ENCODE measurements at regions not wholly inside any gene's neighbourhood (a gene's known extent, or its start where the extent isn't known, plus 50 kb on each side); places are given as distances from the start of the nearest gene placed in this dataset.

DNA sequence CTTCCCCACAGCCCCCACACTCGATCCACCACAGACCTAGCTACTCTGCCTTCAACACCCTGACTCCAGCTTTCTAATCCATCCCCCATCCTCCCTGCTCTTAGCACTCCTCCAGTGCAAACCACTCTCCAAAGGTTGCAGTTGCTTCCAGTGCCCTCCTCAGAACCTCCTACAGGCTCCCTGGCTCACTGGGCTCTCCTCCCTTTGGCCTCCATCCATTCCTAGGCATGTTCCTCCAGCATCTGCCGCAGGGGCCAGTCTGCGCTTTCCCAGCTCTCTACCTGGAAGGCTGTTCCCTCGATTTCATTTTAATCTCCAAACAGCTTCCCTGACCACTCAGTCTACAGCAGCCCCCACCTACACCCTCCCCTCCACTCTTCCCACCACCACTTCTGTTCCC lies 133.8 kb downstream of the SPATA19 start:
- Histone ChIP-seq H3K4me3 (ENCODE audit: low read depth, low read length) (no peak overlapping the region), H3K27me3 (ENCODE audit: control insufficient read depth, insufficient read depth, low read length) (no peaks in the 10 kb centered on the region), H3K36me3 (ENCODE audit: control insufficient read depth, insufficient read depth, low read length) (no peaks in the 10 kb centered on the region)
- FAIRE-seq (no peak), DNase-seq (ENCODE audit: low read depth) (no peak)
- TF ChIP-seq, protein P1, sequence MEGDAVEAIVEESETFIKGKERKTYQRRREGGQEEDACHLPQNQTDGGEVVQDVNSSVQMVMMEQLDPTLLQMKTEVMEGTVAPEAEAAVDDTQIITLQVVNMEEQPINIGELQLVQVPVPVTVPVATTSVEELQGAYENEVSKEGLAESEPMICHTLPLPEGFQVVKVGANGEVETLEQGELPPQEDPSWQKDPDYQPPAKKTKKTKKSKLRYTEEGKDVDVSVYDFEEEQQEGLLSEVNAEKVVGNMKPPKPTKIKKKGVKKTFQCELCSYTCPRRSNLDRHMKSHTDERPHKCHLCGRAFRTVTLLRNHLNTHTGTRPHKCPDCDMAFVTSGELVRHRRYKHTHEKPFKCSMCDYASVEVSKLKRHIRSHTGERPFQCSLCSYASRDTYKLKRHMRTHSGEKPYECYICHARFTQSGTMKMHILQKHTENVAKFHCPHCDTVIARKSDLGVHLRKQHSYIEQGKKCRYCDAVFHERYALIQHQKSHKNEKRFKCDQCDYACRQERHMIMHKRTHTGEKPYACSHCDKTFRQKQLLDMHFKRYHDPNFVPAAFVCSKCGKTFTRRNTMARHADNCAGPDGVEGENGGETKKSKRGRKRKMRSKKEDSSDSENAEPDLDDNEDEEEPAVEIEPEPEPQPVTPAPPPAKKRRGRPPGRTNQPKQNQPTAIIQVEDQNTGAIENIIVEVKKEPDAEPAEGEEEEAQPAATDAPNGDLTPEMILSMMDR (IDR thresholded peaks at IDR 0.05; ENCODE audit: insufficient read depth, low read length, severe bottlenecking) = no peak

DNA sequence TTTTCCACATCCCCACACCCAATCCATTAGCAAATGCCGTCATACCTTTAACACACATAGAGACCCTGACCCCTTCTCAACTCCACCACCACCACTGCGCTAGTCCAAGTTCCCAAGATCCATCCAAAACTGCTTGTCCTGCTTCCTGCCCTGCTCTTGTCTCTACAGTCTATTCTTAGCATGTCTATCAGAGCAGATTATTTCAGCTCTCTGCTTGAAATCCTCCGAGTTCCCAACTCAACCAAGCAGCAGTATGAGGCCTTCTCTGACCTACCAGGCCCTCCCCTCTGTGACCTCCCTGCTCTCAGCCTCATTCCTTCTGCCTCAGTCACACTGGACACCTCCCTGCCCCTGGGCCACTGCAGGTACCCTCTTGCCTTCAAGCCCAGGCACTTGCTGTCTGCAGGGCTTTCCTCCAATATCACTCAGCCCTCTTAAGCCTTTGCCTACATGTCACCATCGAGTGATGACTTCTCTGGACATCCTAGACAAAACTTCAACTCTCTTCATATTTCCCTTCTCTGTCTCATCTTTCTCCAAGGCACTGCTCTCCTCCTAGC lies 134.6 kb downstream of the SPATA19 start:
- H3K4me3 ChIP-seq (ENCODE audit: low read depth, low read length) = no peak overlapping the region
- no peak for DNase-seq (ENCODE audit: low read depth)
- no peaks in the 10 kb centered on the region for H3K36me3 ChIP-seq (ENCODE audit: control insufficient read depth, insufficient read depth, low read length)
- H3K27me3 ChIP-seq (ENCODE audit: control insufficient read depth, insufficient read depth, low read length) = no peaks in the 10 kb centered on the region
- FAIRE-seq = no peak
- TF ChIP-seq, protein P1 (IDR thresholded peaks at IDR 0.05; ENCODE audit: insufficient read depth, low read length, severe bottlenecking) = no peak

DNA sequence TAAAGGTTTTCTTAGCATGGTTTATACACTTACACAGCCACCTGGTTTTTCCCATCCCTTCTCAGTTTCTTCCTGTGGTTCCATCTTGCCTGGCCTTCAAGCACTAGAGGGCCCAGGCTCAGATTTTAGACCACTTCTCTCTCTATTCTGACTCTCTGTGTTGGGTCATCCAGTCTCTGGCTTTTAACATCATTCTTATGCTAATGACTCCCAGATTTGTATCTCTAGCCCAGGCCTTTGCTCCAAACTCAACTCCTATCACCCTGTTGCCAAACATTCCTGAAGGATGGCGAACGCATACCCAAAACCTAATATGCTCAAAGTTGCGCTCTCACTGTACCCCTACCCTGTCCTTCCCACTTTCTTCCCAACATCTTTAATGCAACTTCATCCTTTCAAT lies 135.1 kb downstream of the SPATA19 start:
- no peaks in the 10 kb centered on the region for H3K36me3 ChIP-seq (ENCODE audit: control insufficient read depth, insufficient read depth, low read length)
- H3K4me3 ChIP-seq (ENCODE audit: low read depth, low read length) = no peak overlapping the region
- no peak for DNase-seq (ENCODE audit: low read depth)
- no peaks in the 10 kb centered on the region for H3K27me3 ChIP-seq (ENCODE audit: control insufficient read depth, insufficient read depth, low read length)
- TF ChIP-seq, protein P1 (IDR thresholded peaks at IDR 0.05; ENCODE audit: insufficient read depth, low read length, severe bottlenecking) = no peak
- peak; percentile 86 for FAIRE-seq

DNA sequence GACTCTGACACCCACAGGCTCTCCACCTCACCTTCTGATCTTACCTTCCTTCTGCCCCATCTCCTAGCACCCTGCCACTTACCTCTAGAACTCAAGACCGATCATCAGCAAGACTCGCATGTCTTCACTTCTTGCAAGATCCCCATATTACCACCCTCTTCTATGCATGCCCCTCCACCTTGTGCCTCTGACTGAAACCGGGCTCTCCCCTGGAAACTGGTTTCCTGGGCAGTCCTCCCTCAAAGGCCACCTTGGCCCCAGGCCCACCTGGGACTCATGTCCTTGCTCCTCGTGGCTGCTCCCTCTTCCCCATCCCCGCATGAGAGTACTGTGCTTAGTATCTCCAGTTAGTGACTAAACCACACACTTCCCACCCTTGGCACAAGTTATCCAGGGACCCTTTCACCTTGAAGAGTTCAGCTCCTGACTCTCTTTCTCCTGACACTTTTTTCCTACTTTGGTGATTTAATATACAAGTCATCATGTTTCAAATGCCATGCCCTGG lies 136.7 kb downstream of the SPATA19 start:
- DNase-seq (ENCODE audit: low read depth) = no peak

DNA sequence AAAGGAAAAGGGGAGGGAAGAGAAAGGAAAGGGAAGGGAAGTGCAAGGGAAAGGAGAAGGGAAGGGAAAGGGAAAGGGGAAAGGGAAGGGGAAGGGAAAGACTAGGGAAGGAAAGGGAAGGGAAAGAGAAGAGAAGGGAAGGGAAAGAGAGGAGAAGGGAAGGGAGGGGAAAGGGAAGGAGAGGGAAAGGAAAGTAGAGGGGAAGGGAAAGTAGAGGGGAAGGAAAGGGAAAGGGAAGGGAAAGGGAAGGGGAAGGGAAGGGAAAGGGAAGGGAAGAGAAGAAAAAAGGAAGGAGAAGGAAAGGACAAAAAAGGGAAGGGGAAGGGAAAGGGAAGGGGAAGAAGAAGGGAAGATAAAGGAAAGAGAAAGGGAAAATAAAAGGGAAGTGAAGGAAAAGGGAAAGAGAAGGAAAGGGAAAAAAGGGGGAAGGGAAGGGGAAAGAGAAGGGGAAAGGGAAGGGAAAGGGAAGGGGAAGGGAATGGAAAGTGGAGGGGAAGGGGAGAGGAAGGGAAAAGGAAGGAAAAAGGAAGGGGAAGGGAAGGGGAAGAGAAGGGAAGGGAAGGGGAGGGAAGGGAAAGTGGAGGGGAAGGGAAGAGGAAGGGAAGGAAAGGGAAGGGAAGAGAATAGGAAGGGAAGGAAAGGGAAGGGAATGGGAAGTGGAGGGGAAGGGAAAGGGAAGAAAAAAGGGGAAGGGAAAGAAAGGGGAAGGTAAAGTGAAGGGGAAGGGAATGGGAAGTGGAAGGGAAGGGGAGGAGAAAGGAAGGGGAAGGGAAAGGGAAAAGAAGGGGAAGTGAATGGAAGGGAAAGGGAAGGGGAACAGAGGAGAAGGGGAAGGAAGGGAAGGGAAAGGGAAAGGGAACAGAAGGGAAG lies 138.2 kb downstream of the SPATA19 start:
- DNase-seq (ENCODE audit: low read depth) (no peak), FAIRE-seq (no peak)
- Histone ChIP-seq H3K36me3 (ENCODE audit: control insufficient read depth, insufficient read depth, low read length) (no peaks in the 10 kb centered on the region), H3K27me3 (ENCODE audit: control insufficient read depth, insufficient read depth, low read length) (no peaks in the 10 kb centered on the region), H3K4me3 (ENCODE audit: low read depth, low read length) (no peak overlapping the region)
- TF ChIP-seq, protein P1 (IDR thresholded peaks at IDR 0.05; ENCODE audit: insufficient read depth, low read length, severe bottlenecking) = no peak

More for the DNA sequence above, 136.7 kb downstream of the SPATA19 start:
- Histone ChIP-seq H3K27me3 (ENCODE audit: control insufficient read depth, insufficient read depth, low read length) (no peaks in the 10 kb centered on the region), H3K4me3 (ENCODE audit: low read depth, low read length) (no peak overlapping the region), H3K36me3 (ENCODE audit: control insufficient read depth, insufficient read depth, low read length) (no peaks in the 10 kb centered on the region)
- TF ChIP-seq, protein P1 (IDR thresholded peaks at IDR 0.05; ENCODE audit: insufficient read depth, low read length, severe bottlenecking) = no peak
- no peak for FAIRE-seq
